ENCODE measurements at regions not wholly inside any gene's neighbourhood (a gene's known extent, or its start where the extent isn't known, plus 50 kb on each side); places are given as distances from the start of the nearest gene placed in this dataset.

DNA sequence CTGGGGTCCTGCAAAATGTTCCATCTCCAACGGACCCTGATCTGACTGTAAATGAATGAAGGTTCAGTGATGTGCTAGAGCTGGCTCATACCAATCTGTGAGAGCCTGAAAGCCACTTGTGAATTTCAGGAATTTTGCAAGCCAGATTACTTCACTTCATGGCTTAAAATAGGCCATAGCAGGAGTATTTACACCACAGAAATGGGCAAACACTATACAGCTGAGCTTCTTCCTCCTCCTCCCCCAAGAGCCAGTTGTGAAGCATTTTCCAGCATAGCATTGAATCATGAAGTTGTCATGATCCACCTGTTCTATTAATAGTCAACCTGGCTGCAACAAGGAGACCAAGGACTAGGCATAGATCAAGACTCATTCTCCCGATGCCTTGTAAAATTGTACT is 141.3 kb upstream of the RASSF8 start:
- no peaks in the 10 kb centered on the region for H3K9me3 ChIP-seq
- no peak overlapping the region for H3K27ac ChIP-seq
- no peak for DNase-seq (ENCODE audit: extremely low spot score in 2 of 2)
- intact Hi-C loops (cut with DNase I): no loop called here
- H3K4me1 ChIP-seq: peaks cover 7% of the 10 kb centered on the region
- H3K36me3 ChIP-seq: no peaks in the 10 kb centered on the region
- no peaks in the 10 kb centered on the region for H3K27me3 ChIP-seq
- no peak overlapping the region for H3K4me3 ChIP-seq
- no peak for TF ChIP-seq POLR2A (IDR thresholded peaks at IDR 0.05)

DNA sequence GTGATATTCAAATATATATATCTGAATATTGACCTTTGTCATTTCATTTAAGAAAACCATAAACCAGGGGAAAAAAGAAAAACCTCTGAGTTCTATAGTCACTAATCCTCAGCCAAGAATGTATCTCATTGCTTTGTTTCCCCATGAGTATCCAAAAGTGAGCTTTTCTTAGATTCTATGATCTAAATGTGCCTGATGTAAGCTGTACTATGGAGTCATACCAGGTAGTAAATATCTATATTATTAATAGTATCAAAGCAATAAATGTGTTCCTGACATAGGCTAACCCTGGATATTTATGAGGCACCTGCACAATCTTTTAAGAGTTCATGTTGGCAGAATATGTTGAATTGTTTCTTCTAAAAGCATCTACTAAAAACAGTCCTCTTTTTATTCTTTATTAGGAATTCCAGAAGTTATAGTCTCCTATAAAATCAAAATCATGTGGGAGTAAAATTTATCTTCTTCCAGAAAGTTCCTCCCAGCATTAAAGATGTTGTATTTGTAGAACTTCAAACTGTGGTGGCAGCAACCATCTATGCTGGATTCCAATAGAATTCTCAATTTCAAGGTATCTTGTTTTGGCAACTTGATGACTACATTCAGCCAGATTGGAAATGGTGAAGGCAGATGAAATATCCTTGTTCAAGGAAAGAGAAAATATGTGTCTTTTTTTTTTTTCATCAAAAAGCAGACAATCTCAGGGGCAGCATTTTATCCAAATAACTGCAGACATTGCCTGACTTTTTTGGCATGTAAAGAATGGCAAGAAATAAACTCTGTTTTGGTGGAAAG is 139.7 kb upstream of the RASSF8 start:
- Histone ChIP-seq H3K36me3 (no peaks in the 10 kb centered on the region), H3K27me3 (no peaks in the 10 kb centered on the region), H3K9me3 (no peaks in the 10 kb centered on the region), H3K4me3 (no peak overlapping the region), H3K4me1 (peaks cover 7% of the 10 kb centered on the region), H3K27ac (no peak overlapping the region)
- no peak for DNase-seq (ENCODE audit: extremely low spot score in 2 of 2)
- intact Hi-C loops (cut with DNase I): no loop called here
- TF ChIP-seq POLR2A (IDR thresholded peaks at IDR 0.05) (no peak), POLR2AphosphoS5 (IDR thresholded peaks at IDR 0.05; ENCODE audit: insufficient read depth in 1 of 2, low read depth in 1 of 2) (no peak)
- TF ChIP-seq, protein P1, sequence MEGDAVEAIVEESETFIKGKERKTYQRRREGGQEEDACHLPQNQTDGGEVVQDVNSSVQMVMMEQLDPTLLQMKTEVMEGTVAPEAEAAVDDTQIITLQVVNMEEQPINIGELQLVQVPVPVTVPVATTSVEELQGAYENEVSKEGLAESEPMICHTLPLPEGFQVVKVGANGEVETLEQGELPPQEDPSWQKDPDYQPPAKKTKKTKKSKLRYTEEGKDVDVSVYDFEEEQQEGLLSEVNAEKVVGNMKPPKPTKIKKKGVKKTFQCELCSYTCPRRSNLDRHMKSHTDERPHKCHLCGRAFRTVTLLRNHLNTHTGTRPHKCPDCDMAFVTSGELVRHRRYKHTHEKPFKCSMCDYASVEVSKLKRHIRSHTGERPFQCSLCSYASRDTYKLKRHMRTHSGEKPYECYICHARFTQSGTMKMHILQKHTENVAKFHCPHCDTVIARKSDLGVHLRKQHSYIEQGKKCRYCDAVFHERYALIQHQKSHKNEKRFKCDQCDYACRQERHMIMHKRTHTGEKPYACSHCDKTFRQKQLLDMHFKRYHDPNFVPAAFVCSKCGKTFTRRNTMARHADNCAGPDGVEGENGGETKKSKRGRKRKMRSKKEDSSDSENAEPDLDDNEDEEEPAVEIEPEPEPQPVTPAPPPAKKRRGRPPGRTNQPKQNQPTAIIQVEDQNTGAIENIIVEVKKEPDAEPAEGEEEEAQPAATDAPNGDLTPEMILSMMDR (IDR thresholded peaks at IDR 0.05): no peak

DNA sequence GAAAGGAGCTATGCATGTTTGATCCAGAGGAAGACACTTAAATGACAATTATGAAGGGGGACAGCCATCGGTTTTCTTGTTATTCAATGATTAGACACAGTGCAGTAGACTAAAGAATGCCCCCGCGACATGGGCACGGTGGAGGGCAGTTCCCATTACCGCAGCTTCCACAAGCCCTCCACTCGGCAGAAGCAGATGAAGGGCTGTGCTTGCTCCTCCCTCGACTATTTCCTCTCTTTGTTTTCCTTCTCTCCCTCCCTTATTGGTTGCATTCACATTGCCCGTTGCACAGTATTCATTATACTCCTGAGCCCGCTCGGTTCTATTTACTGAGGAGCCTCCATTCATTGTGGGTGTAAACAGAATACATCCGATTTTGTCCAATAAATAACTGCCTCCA is 138.8 kb upstream of the RASSF8 start:
- peaks cover 7% of the 10 kb centered on the region for H3K4me1 ChIP-seq
- no peak overlapping the region for H3K4me3 ChIP-seq
- H3K27me3 ChIP-seq: no peaks in the 10 kb centered on the region
- DNase-seq (ENCODE audit: extremely low spot score in 2 of 2): no peak
- no peaks in the 10 kb centered on the region for H3K9me3 ChIP-seq
- no peaks in the 10 kb centered on the region for H3K36me3 ChIP-seq
- intact Hi-C loops (cut with DNase I): no loop called here
- no peak overlapping the region for H3K27ac ChIP-seq
- TF ChIP-seq POLR2AphosphoS5 (IDR thresholded peaks at IDR 0.05; ENCODE audit: insufficient read depth in 1 of 2, low read depth in 1 of 2) (no peak), POLR2A (IDR thresholded peaks at IDR 0.05) (no peak)
- TF ChIP-seq, protein P1 (IDR thresholded peaks at IDR 0.05): no peak

DNA sequence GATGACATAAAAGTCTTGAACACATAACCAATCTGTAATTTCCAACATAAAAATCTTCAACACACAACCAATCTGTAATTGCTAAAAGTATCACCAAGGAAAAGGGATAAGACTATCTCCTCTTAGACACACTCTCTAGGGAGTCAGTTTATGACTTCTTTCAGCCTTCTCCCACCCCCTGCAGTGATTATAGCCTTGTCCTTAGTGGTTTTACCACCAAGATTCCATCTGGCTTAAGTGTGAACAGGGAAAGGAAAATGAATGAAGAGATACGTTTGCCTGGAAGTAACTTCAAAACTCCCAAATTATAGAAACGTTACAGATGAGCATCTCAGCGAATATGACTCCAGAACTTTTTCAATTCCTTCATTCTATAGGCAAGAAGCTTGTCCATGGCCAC is 136.2 kb upstream of the RASSF8 start:
- no peak for TF ChIP-seq POLR2A (IDR thresholded peaks at IDR 0.05)
- TF ChIP-seq POLR2AphosphoS5 (IDR thresholded peaks at IDR 0.05; ENCODE audit: insufficient read depth in 1 of 2, low read depth in 1 of 2): no peak
- TF ChIP-seq, protein P1 (IDR thresholded peaks at IDR 0.05): no peak
- intact Hi-C loops (cut with DNase I): no loop called here

DNA sequence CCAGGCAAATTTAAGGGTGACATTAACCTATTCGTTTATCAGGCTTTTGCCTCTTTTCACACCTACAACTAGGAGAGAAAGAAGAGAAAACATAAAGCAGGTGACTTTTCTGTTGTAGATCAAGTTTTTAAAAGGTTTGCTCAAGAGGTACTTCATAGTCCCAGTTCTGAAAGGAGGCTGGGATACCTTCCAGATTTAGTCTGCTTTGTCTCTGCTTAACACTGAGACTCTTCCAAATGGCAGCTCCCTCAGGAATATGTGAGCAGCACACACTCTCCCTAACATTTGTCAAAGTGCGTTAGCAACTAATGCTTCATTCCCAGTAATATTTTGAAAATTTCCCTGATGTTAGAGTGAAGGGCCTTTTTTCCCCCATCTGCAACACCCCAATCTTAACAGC is 133.7 kb upstream of the RASSF8 start:
- TF ChIP-seq POLR2AphosphoS5 (IDR thresholded peaks at IDR 0.05; ENCODE audit: insufficient read depth in 1 of 2, low read depth in 1 of 2) (no peak), POLR2A (IDR thresholded peaks at IDR 0.05) (no peak)
- TF ChIP-seq, protein P1 (IDR thresholded peaks at IDR 0.05): no peak
- Histone ChIP-seq H3K4me1 (peaks cover 15% of the 10 kb centered on the region), H3K4me3 (no peak overlapping the region), H3K27me3 (no peaks in the 10 kb centered on the region), H3K36me3 (no peaks in the 10 kb centered on the region), H3K27ac (no peak overlapping the region), H3K9me3 (no peaks in the 10 kb centered on the region)
- no peak for DNase-seq (ENCODE audit: extremely low spot score in 2 of 2)
- intact Hi-C loops (cut with DNase I): no loop called here

More for the DNA sequence above, 136.2 kb upstream of the RASSF8 start:
- H3K4me1 ChIP-seq: peaks cover 7% of the 10 kb centered on the region
- no peaks in the 10 kb centered on the region for H3K9me3 ChIP-seq
- DNase-seq (ENCODE audit: extremely low spot score in 2 of 2): no peak
- no peak overlapping the region for H3K27ac ChIP-seq
- no peaks in the 10 kb centered on the region for H3K27me3 ChIP-seq
- H3K4me3 ChIP-seq: no peak overlapping the region
- no peaks in the 10 kb centered on the region for H3K36me3 ChIP-seq
